ENCODE measurements at regions not wholly inside any gene's neighbourhood (a gene's known extent, or its start where the extent isn't known, plus 50 kb on each side); places are given as distances from the start of the nearest gene placed in this dataset.

- H3K9me3 ChIP-seq, result no peaks in the 10 kb centered on the region
- 69% methylated on average over 4 of the region's 4 CpGs for WGBS
- TF ChIP-seq POLR2AphosphoS5 (IDR thresholded peaks at IDR 0.05) (no peak), POLR2A (IDR thresholded peaks at IDR 0.05) (no peak)
- TF ChIP-seq, protein P1, sequence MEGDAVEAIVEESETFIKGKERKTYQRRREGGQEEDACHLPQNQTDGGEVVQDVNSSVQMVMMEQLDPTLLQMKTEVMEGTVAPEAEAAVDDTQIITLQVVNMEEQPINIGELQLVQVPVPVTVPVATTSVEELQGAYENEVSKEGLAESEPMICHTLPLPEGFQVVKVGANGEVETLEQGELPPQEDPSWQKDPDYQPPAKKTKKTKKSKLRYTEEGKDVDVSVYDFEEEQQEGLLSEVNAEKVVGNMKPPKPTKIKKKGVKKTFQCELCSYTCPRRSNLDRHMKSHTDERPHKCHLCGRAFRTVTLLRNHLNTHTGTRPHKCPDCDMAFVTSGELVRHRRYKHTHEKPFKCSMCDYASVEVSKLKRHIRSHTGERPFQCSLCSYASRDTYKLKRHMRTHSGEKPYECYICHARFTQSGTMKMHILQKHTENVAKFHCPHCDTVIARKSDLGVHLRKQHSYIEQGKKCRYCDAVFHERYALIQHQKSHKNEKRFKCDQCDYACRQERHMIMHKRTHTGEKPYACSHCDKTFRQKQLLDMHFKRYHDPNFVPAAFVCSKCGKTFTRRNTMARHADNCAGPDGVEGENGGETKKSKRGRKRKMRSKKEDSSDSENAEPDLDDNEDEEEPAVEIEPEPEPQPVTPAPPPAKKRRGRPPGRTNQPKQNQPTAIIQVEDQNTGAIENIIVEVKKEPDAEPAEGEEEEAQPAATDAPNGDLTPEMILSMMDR (IDR thresholded peaks at IDR 0.05), result no peak
- no peaks in the 10 kb centered on the region for H3K36me3 ChIP-seq
- H3K4me1 ChIP-seq (replicated peaks), result no peaks in the 10 kb centered on the region
- H3K27me3 ChIP-seq (replicated peaks; ENCODE audit: insufficient read depth), result no peaks in the 10 kb centered on the region
- H3K4me3 ChIP-seq, result no peak overlapping the region
- H3K27ac ChIP-seq, result no peak overlapping the region
- intact Hi-C loops (cut with DNase I), result no loop called here
- no peak for DNase-seq (ENCODE audit: low spot score)
Measured at GRCh38 chr3:64743887-64744243, 56.1 kb upstream of the ADAMTS9 start.

GRCh38 chr3:64743156-64743886, 55.5 kb upstream of the ADAMTS9 start:
- H3K27ac ChIP-seq, result no peak overlapping the region
- H3K4me3 ChIP-seq, result no peak overlapping the region
- H3K36me3 ChIP-seq, result no peaks in the 10 kb centered on the region
- 57% methylated on average over 5 of the region's 5 CpGs for WGBS
- H3K4me1 ChIP-seq (replicated peaks), result no peaks in the 10 kb centered on the region
- H3K27me3 ChIP-seq (replicated peaks; ENCODE audit: insufficient read depth), result no peaks in the 10 kb centered on the region
- no peak for TF ChIP-seq POLR2A (IDR thresholded peaks at IDR 0.05)
- TF ChIP-seq POLR2AphosphoS5 (IDR thresholded peaks at IDR 0.05), result peak; percentile 24
- intact Hi-C loops (cut with DNase I), result no loop called here
- DNase-seq (ENCODE audit: low spot score), result no peak
- no peaks in the 10 kb centered on the region for H3K9me3 ChIP-seq

- H3K27me3 ChIP-seq (replicated peaks; ENCODE audit: insufficient read depth), result no peaks in the 10 kb centered on the region
- H3K4me3 ChIP-seq, result no peak overlapping the region
- H3K9me3 ChIP-seq, result no peaks in the 10 kb centered on the region
- WGBS, result 67% methylated on average over 1 of the region's 1 CpG
- no peak for TF ChIP-seq POLR2A (IDR thresholded peaks at IDR 0.05)
- TF ChIP-seq, protein P1 (IDR thresholded peaks at IDR 0.05), result no peak
- no peak for TF ChIP-seq POLR2AphosphoS5 (IDR thresholded peaks at IDR 0.05)
- no peak overlapping the region for H3K27ac ChIP-seq
- H3K4me1 ChIP-seq (replicated peaks), result no peaks in the 10 kb centered on the region
- intact Hi-C loops (cut with DNase I), result no loop called here
- no peak for DNase-seq (ENCODE audit: low spot score)
- no peaks in the 10 kb centered on the region for H3K36me3 ChIP-seq
Measured at GRCh38 chr3:64741341-64741740, 53.5 kb upstream of the ADAMTS9 start.

DNA sequence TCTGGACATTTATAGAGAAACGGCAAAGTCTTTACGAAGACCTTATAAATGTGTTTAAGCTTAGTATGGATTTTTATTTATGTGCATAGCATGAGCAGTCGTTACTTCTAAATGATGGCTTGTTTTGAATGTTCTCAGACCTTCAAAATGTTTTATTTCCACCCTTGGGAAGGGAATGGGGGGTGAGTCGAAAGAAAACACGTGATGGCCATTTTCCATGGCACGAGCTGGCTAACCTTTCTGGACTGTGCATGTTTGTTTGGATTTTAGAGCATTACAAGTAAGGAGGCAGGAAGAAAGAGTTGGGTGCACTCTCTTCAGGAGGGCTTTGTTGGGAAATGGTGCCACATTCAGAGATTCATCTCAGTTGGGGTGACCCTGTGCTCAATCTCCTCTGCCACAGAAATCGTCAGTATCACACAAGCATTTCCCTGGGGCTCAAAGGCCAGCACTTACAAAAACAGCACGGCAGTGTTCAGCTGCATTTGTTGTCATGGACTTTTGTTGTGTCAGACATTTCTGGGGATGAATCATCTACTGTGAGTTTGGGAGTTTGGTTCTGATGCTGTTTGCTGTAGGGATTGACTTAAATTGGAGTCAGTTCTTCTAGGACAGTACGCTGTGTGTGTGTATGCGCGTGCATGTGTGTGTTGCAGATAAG, 52.3 kb upstream of the ADAMTS9 start:
- no peak for DNase-seq (ENCODE audit: low spot score)
- H3K9me3 ChIP-seq, result no peaks in the 10 kb centered on the region
- intact Hi-C loops (cut with DNase I), result no loop called here

More for the DNA sequence above, 52.3 kb upstream of the ADAMTS9 start:
- H3K36me3 ChIP-seq, result no peaks in the 10 kb centered on the region
- TF ChIP-seq POLR2AphosphoS5 (IDR thresholded peaks at IDR 0.05) (no peak), POLR2A (IDR thresholded peaks at IDR 0.05) (no peak)
- TF ChIP-seq, protein P1 (IDR thresholded peaks at IDR 0.05), result no peak
- no peak overlapping the region for H3K4me3 ChIP-seq
- H3K4me1 ChIP-seq (replicated peaks), result no peaks in the 10 kb centered on the region
- WGBS, result 72% methylated on average over 11 of the region's 11 CpGs
- H3K27ac ChIP-seq, result no peak overlapping the region
- H3K27me3 ChIP-seq (replicated peaks; ENCODE audit: insufficient read depth), result no peaks in the 10 kb centered on the region
